K562 (cell line): ENCODE measurements at regions not wholly inside any gene's neighbourhood (a gene's known extent, or its start where the extent isn't known, plus 50 kb on each side); places are given as distances from the start of the nearest gene placed in this dataset.

Source experiments
- ATAC-seq: fragments of 200-7000 bp; cut with Tn5 transposase; 3 replicates; pipeline ENCODE4 v1.9.1; 2020; ENCODE audit warnings: moderate library complexity
- BruUV-seq: library from RNA; stranded (reverse); fragments of 400-500 nt; replicated peaks from 2 replicates; lab custom pipeline; 2021; lab: Mats Ljungman, UMichigan
- CTCF ChIA-PET: fragments of 300-600 bp; formaldehyde crosslinking; extraction: SDS; loops from one replicate; lab custom pipeline; 2021; ENCODE audit warnings: low intra/inter-chr PET ratio; lab: Yijun Ruan, JAX
- POLR2A ChIA-PET: fragments of 300-600, 350-650 bp; sonication (Branson Sonifier 250); formaldehyde crosslinking; extraction: SDS; loops from one replicate; lab custom pipeline; 2021; ENCODE audit warnings: antibody characterized with exemption, inconsistent platforms; lab: Yijun Ruan, JAX
- DNase-seq, 4 experiments: peaks; one replicate each; pipeline versions ENCODE4 v3.0.0 to v3.0.0-alpha.2; 2011 to 2018; ENCODE audit warnings: low spot score in 3 of 4, mixed read lengths in 3 of 4; ENCODE audit errors: extremely low read depth in 1 of 4
- FAIRE-seq: peaks from 2 replicates; lab custom pipeline; 2011; peaks lifted over from hg19 to GRCh38; lab: Jason Lieb, UNC
- H2AFZ ChIP-seq: 2 replicates; pipeline ENCODE4 v1.6.0; 2011; ENCODE audit warnings: low read depth, low read length, control low read depth, inconsistent platforms
- H3K27ac ChIP-seq: fragments of 200-600 bp; 3 replicates; pipeline ENCODE4 v1.8.0; 2011; ENCODE audit warnings: low read depth, mild to moderate bottlenecking, control low read depth, inconsistent platforms, low read length, moderate library complexity, mixed read lengths; ENCODE audit errors: extremely low read depth
- H3K27me3 ChIP-seq, 2 experiments: fragments of 300-600 bp in 1 of 2; 2 replicates in 1 of 2; 3 replicates in 1 of 2; pipeline versions ENCODE4 v1.6.0 to v1.8.0; 2011; ENCODE audit warnings: inconsistent platforms in 2 of 2, low read length in 2 of 2, mild to moderate bottlenecking in 1 of 2, mixed read lengths in 1 of 2, moderate library complexity in 1 of 2; ENCODE audit not compliant: control insufficient read depth in 2 of 2, insufficient read depth in 2 of 2
- H3K36me3 ChIP-seq: fragments of 300-600 bp; 3 replicates; pipeline ENCODE4 v1.8.0; 2011; ENCODE audit warnings: mild to moderate bottlenecking, low read length, inconsistent platforms; ENCODE audit not compliant: control insufficient read depth, insufficient read depth
- H3K4me1 ChIP-seq, 2 experiments: fragments of 200-600 bp in 1 of 2; replicated peaks in 1 of 2; 2 replicates in 1 of 2; 3 replicates in 1 of 2; pipeline versions ENCODE4 v1.5.1 to v1.8.0; 2011; ENCODE audit warnings: inconsistent platforms in 2 of 2, low read length in 2 of 2, mild to moderate bottlenecking in 1 of 2, mixed read lengths in 1 of 2, moderate library complexity in 1 of 2; ENCODE audit not compliant: control insufficient read depth in 2 of 2, insufficient read depth in 2 of 2
- H3K4me2 ChIP-seq: 2 replicates; pipeline ENCODE4 v1.6.1; 2011; ENCODE audit warnings: low read length, control low read depth, inconsistent platforms, mixed read lengths; ENCODE audit not compliant: insufficient read depth
- H3K4me3 ChIP-seq: fragments of 200-600 bp; sonication (generic), shearing (Covaris generic); 2 replicates; pipeline ENCODE4 v1.5.1; 2016; ENCODE audit warnings: control low read depth, inconsistent platforms
- H3K79me2 ChIP-seq: fragments of 200-600 bp; 3 replicates; pipeline ENCODE4 v1.8.0; 2011; ENCODE audit warnings: low read length, inconsistent platforms; ENCODE audit not compliant: control insufficient read depth, insufficient read depth
- H3K9ac ChIP-seq, 2 experiments: 2 replicates each; pipeline versions ENCODE4 v1.6.0 to v1.6.1; 2011; ENCODE audit warnings: low read depth in 2 of 2, low read length in 2 of 2, control low read depth in 1 of 2, inconsistent platforms in 1 of 2, mild to moderate bottlenecking in 1 of 2, mixed read lengths in 1 of 2; ENCODE audit not compliant: insufficient read depth in 1 of 2
- H3K9me1 ChIP-seq: one replicate; pipeline ENCODE4 v1.6.0; 2011; ENCODE audit warnings: inconsistent platforms, mild to moderate bottlenecking, low read length, moderate library complexity; ENCODE audit not compliant: control insufficient read depth, insufficient read depth
- H3K9me3 ChIP-seq: replicated peaks from 2 replicates; pipeline ENCODE4 v1.5.1; 2011; ENCODE audit warnings: low read depth, low read length, inconsistent platforms; ENCODE audit not compliant: control insufficient read depth, insufficient read depth
- H4K20me1 ChIP-seq: replicated peaks from 2 replicates; pipeline ENCODE4 v1.6.1; 2011; ENCODE audit warnings: low read length, inconsistent platforms, mixed read lengths; ENCODE audit not compliant: control insufficient read depth, insufficient read depth
- DPF2 ChIP-seq: fragments of 450-650 bp; IDR thresholded peaks from 2 replicates; pipeline ENCODE4 v1.6.1; 2016
- IRF2 ChIP-seq: sonication (generic); formaldehyde crosslinking; IDR thresholded peaks from 2 replicates; pipeline ENCODE4 v1.8.1; 2022; ENCODE audit warnings: mild to moderate bottlenecking, missing genetic modification reagents
- LEF1 ChIP-seq: fragments of 450-650 bp; IDR thresholded peaks from 2 replicates; pipeline ENCODE4 v1.6.1; 2016; ENCODE audit warnings: mild to moderate bottlenecking
- PHF8 ChIP-seq: fragments of 200-600 bp; sonication (generic); IDR thresholded peaks from 2 replicates; pipeline ENCODE4 v1.6.1; 2012; ENCODE audit warnings: mixed run types, mild to moderate bottlenecking, inconsistent platforms, low read length, moderate library complexity, borderline replicate concordance
- ZNF311 ChIP-seq: fragments of 250-450 bp; sonication (Bioruptor Pico); IDR thresholded peaks from 2 replicates; pipeline ENCODE4 v1.4.0; 2020; ENCODE audit warnings: mild to moderate bottlenecking, moderate library complexity
- ZNF316 ChIP-seq: fragments of 450-650 bp; IDR thresholded peaks from 2 replicates; pipeline ENCODE4 v1.6.1; 2016
- ZNF764 ChIP-seq: fragments of 250-450 bp; sonication (Bioruptor Pico); IDR thresholded peaks from 2 replicates; pipeline ENCODE4 v1.4.0; 2020; ENCODE audit warnings: low read depth, mild to moderate bottlenecking, moderate library complexity
- WGBS: fragments of 100-300 bp; shearing (Covaris generic); methylation state at CpG from one replicate; pipeline ENCODE4 v1.1.6; 2016; ENCODE audit warnings: low coverage, mixed read lengths; ENCODE audit not compliant: insufficient coverage; ENCODE audit errors: missing lambda C conversion rate; 5-methylcytosine and 5-hydroxymethylcytosine counted together
- in situ Hi-C: fragments of 300-500 bp; cut with MboI; formaldehyde crosslinking; loops from 4 replicates; pipeline ENCODE4 v1.15.0; 2018; ENCODE audit warnings: inconsistent platforms, mixed read lengths
- intact Hi-C: fragments of 100-400 bp; cut with micrococcal nuclease; formaldehyde crosslinking; loops from 2 replicates; pipeline ENCODE4 v1.14.2; 2022
- TF ChIP-seq, protein P1 (sequence below), 2 experiments: fragments of 200-800 bp in 1 of 2; sonication (Bioruptor generic) in 1 of 2; sonication (generic) in 1 of 2; formaldehyde crosslinking in 1 of 2; IDR thresholded peaks in 1 of 2; conservative IDR thresholded peaks in 1 of 2; 2 replicates each; pipeline versions ENCODE4 v1.5.0 to v1.6.1; 2016 to 2020; ENCODE audit warnings: missing compliant biosample characterization in 1 of 2, missing genetic modification characterization in 1 of 2, missing genetic modification reagents in 1 of 2
- TF ChIP-seq, protein P2 (sequence below): fragments of 200-800 bp; sonication (Bioruptor generic); IDR thresholded peaks from 2 replicates; pipeline ENCODE4 v1.6.1; 2017; ENCODE audit warnings: missing genetic modification characterization, missing compliant biosample characterization
- TF ChIP-seq, protein P3 (sequence below), 2 experiments: IDR thresholded peaks; 2 replicates each; pipeline ENCODE4 v1.6.1; 2011; ENCODE audit warnings: borderline replicate concordance in 1 of 2, control low read depth in 1 of 2, low read depth in 1 of 2, low read length in 1 of 2, mild to moderate bottlenecking in 1 of 2, mixed read lengths in 1 of 2, moderate library complexity in 1 of 2; ENCODE audit not compliant: insufficient read depth in 1 of 2, insufficient read length in 1 of 2, poor library complexity in 1 of 2, severe bottlenecking in 1 of 2; ENCODE audit errors: extremely low read depth in 1 of 2
- TF ChIP-seq, protein P4 (sequence below): fragments of 200-800 bp; sonication (Bioruptor generic); IDR thresholded peaks from 2 replicates; pipeline ENCODE4 v1.6.1; 2017; ENCODE audit warnings: missing genetic modification characterization, missing compliant biosample characterization
- TF ChIP-seq, protein P5 (sequence below): sonication (generic); formaldehyde crosslinking; IDR thresholded peaks from 2 replicates; pipeline ENCODE4 v1.9.0; 2022; ENCODE audit warnings: mild to moderate bottlenecking, missing genetic modification reagents

DNA sequence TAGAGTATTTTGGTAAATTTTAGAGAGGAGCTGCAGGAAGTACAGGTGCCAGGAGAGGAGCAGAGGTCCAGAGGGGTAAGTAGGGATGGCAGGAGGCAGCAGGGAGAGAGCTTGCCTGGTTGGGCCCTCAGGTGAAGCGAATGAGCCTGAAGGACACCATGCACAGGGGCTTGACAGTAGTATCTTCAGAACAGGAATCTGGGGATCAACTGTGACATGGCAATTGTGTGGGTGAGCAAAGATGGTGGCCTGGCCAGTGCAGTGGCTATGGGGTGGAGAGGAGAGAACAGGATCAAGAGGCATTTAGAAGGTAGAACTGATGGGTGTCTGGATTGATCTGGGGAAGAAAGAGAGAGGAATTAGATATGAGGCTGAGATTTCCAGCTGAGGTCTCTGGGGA lies 64.5 kb upstream of the SMOX start (continued):
- TF ChIP-seq, protein P1, sequence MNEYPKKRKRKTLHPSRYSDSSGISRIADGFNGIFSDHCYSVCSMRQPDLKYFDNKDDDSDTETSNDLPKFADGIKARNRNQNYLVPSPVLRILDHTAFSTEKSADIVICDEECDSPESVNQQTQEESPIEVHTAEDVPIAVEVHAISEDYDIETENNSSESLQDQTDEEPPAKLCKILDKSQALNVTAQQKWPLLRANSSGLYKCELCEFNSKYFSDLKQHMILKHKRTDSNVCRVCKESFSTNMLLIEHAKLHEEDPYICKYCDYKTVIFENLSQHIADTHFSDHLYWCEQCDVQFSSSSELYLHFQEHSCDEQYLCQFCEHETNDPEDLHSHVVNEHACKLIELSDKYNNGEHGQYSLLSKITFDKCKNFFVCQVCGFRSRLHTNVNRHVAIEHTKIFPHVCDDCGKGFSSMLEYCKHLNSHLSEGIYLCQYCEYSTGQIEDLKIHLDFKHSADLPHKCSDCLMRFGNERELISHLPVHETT (CRISPR knock-in tag; conservative IDR thresholded peaks at IDR 0.05 in 1 of 2, IDR thresholded peaks at IDR 0.05 in 1 of 2) = no peak
- no peak for TF ChIP-seq IRF2 (CRISPR knock-in tag)

DNA sequence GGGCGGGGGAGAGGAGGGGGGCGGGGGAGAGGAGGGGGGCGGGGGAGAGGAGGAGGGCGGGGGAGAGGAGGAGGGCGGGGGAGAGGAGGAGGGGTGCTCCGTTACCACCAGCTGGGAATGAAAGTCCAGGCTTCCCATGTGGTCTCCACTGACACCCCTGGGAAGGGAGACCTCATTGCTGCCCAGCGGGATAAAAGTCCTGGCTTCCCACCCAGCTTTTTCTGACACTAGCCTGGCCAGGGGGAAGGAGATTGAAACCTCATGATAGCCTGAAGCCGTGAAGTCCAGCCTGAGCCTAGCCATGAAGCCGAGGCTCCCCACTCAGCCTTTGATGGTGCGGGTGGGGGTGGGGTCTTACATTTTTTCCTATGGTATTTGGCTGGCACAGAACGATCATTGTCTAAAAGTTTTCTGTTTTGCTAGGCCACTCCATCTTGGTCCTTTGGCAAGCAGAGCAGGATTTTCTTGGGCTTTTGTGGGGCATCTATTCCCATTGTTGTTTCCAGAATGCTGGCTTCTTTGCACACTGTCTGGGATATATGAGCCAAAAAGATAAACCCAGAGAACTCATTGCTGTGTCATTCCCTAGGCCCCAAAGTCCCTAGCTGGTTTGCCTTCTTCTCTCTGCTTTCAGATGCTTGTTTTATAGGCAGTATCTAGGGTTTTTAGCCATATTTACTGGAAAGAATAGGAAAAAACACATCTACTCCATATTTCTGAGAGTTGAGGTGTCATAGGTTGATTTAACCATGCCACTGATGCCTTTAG lies 65.3 kb upstream of the SMOX start:
- Histone ChIP-seq H3K4me1 (peaks cover 24 to 51% of the 10 kb centered on the region in 2 experiments), H3K27ac (peak overlapping the region; percentile 84), H4K20me1 (no peaks in the 10 kb centered on the region), H3K79me2 (0 out of 3 replicates have a peak, but pooled peaks cover 8% of the 10 kb centered on the region), H3K9me3 (no peaks in the 10 kb centered on the region; the same call in 1 of the 2 replicates), H3K9me1 (no peaks in the 10 kb centered on the region), H3K4me2 (peak overlapping the region; percentile 69), H3K36me3 (no peaks in the 10 kb centered on the region), H2AFZ (peak overlapping the region; percentile 88), H3K4me3 (no peak overlapping the region), H3K27me3 (no peaks in the 10 kb centered on the region), H3K9ac (peak overlapping the region; percentile 61 to 63; a peak in 3 of 4 replicates)
- BruUV-seq = TSS peak; percentile 40
- ChIA-PET CTCF (no interaction called here), POLR2A (interaction anchor here (0.7 to 1.6 kb wide), 8 partner anchors 9 to 174 kb away, joined by 3 to 6 read pairs (median 4); no protein-coding TSS in a partner anchor)
- WGBS = 2% methylated on average over 4 of the region's 11 CpGs
- ATAC-seq (peak; percentile 54), FAIRE-seq (peak; percentile 73), DNase-seq (no peak)
- in situ Hi-C loops (no loop called here), intact Hi-C loops (no loop called here)
- TF ChIP-seq DPF2 (peak; percentile 24; the same call in 1 of the 2 replicates), ZNF316 (peak; percentile 33; the same call in 1 of the 2 replicates), LEF1 (0 out of 2 replicates have a peak, but pooled peaks have one; percentile 30), ZNF311 (0 out of 2 replicates have a peak, but pooled peaks have one; percentile 13), ZNF764 (CRISPR knock-in tag) (0 out of 2 replicates have a peak, but pooled peaks have one; percentile 15), PHF8 (peak; percentile 16; the same call in 1 of the 2 replicates)
- TF ChIP-seq, protein P2, sequence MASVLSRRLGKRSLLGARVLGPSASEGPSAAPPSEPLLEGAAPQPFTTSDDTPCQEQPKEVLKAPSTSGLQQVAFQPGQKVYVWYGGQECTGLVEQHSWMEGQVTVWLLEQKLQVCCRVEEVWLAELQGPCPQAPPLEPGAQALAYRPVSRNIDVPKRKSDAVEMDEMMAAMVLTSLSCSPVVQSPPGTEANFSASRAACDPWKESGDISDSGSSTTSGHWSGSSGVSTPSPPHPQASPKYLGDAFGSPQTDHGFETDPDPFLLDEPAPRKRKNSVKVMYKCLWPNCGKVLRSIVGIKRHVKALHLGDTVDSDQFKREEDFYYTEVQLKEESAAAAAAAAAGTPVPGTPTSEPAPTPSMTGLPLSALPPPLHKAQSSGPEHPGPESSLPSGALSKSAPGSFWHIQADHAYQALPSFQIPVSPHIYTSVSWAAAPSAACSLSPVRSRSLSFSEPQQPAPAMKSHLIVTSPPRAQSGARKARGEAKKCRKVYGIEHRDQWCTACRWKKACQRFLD (CRISPR knock-in tag) = peak; percentile 57; the same call in 1 of the 2 replicates
- TF ChIP-seq, protein P3, sequence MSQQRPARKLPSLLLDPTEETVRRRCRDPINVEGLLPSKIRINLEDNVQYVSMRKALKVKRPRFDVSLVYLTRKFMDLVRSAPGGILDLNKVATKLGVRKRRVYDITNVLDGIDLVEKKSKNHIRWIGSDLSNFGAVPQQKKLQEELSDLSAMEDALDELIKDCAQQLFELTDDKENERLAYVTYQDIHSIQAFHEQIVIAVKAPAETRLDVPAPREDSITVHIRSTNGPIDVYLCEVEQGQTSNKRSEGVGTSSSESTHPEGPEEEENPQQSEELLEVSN (IDR thresholded peaks at IDR 0.05; ENCODE audit: borderline replicate concordance in 1 of 2, extremely low read depth in 1 of 2, insufficient read depth in 1 of 2, insufficient read length in 1 of 2, low read depth in 1 of 2, low read length in 1 of 2, poor library complexity in 1 of 2, severe bottlenecking in 1 of 2) = peak in 1 of 2 experiments; percentile 7
- TF ChIP-seq, protein P4, sequence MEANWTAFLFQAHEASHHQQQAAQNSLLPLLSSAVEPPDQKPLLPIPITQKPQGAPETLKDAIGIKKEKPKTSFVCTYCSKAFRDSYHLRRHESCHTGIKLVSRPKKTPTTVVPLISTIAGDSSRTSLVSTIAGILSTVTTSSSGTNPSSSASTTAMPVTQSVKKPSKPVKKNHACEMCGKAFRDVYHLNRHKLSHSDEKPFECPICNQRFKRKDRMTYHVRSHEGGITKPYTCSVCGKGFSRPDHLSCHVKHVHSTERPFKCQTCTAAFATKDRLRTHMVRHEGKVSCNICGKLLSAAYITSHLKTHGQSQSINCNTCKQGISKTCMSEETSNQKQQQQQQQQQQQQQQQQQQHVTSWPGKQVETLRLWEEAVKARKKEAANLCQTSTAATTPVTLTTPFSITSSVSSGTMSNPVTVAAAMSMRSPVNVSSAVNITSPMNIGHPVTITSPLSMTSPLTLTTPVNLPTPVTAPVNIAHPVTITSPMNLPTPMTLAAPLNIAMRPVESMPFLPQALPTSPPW (CRISPR knock-in tag) = peak; percentile 87
- TF ChIP-seq, protein P5, sequence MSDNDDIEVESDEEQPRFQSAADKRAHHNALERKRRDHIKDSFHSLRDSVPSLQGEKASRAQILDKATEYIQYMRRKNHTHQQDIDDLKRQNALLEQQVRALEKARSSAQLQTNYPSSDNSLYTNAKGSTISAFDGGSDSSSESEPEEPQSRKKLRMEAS (CRISPR knock-in tag) = 0 out of 2 replicates have a peak, but pooled peaks have one; percentile 21
